ENCODE measurements at regions not wholly inside any gene's neighbourhood (a gene's known extent, or its start where the extent isn't known, plus 50 kb on each side); places are given as distances from the start of the nearest gene placed in this dataset.

GRCh38 chr1:232571523-232571922 lies 58.4 kb downstream of the SIPA1L2 start:
- H3K79me2 ChIP-seq (ENCODE audit: control insufficient read depth in 1 of 2, insufficient read depth in 2 of 2, low read length in 2 of 2), result no peaks in the 10 kb centered on the region
- POLR2A ChIA-PET (ENCODE audit: partially characterized antibody), result no interaction called here

More at GRCh38 chr1:232571523-232571922, 58.4 kb downstream of the SIPA1L2 start:
- no peaks in the 10 kb centered on the region for H4K20me1 ChIP-seq (replicated peaks in 1 of 2; ENCODE audit: control insufficient read depth in 1 of 2, insufficient read depth in 2 of 2, low read length in 2 of 2)
- whole genome bisulfite sequencing, 2 experiments (ENCODE audit: extremely low coverage in 1 of 2, insufficient coverage in 1 of 2, insufficient read length in 1 of 2, insufficient replicate concordance in 2 of 2, low coverage in 1 of 2, low lambda C conversion rate in 2 of 2, missing lambda C conversion rate in 1 of 2), result 78% methylated on average over 5 of the region's 5 CpGs; no CpG with 5 or more reads in 1 of the 2 experiments
- H2BK5ac ChIP-seq (ENCODE audit: low read depth, low read length), result no peak overlapping the region
- H2BK20ac ChIP-seq (ENCODE audit: low read length), result no peak overlapping the region
- CTCF ChIA-PET (ENCODE audit: partially characterized antibody), result interaction anchor here (2.8 kb wide), 1 partner anchor 31 kb away, joined by 10 read pairs; no protein-coding TSS in a partner anchor
- no peaks in the 10 kb centered on the region for H3K27me3 ChIP-seq (replicated peaks in 1 of 4; ENCODE audit: control insufficient read depth in 3 of 4, extremely low read depth in 1 of 4, insufficient read depth in 3 of 4, low read length in 3 of 4)
- H3K27ac ChIP-seq (ENCODE audit: low read depth, low read length), result no peak overlapping the region
- H3K4ac ChIP-seq (replicated peaks; ENCODE audit: insufficient read length, low read depth, low read length), result no peak overlapping the region
- H3K4me3 ChIP-seq (ENCODE audit: extremely low read depth in 1 of 4, insufficient read depth in 2 of 4, low read depth in 3 of 4, low read length in 4 of 4), result no peak overlapping the region
- no peak overlapping the region for H2AK5ac ChIP-seq (ENCODE audit: low read depth, low read length)
- H2AFZ ChIP-seq (ENCODE audit: low read length), result no peak overlapping the region
- no peak overlapping the region for H3K4me2 ChIP-seq (ENCODE audit: insufficient read depth in 1 of 2, low read depth in 2 of 2, low read length in 2 of 2)
- no peak overlapping the region for H2BK120ac ChIP-seq (replicated peaks; ENCODE audit: low read depth, low read length)
- no peak overlapping the region for H4K5ac ChIP-seq (ENCODE audit: insufficient read length, low read depth, low read length)
- FAIRE-seq, result peak; percentile 81
- H3K14ac ChIP-seq (ENCODE audit: insufficient read length), result no peak overlapping the region
- no peak overlapping the region for H2BK12ac ChIP-seq (ENCODE audit: low read depth, low read length)
- TF ChIP-seq TAF7 (optimal IDR thresholded peaks at IDR 0.05; ENCODE audit: borderline replicate concordance, low read depth, low read length) (no peak), RXRA (IDR thresholded peaks at IDR 0.05; ENCODE audit: insufficient read depth, low read depth, low read length) (no peak), ATF2 (IDR thresholded peaks at IDR 0.05; ENCODE audit: low read length) (no peak), SIRT6 (IDR thresholded peaks at IDR 0.05; ENCODE audit: low read length) (no peak), CHD1 (IDR thresholded peaks at IDR 0.05; ENCODE audit: low read depth, low read length) (no peak), TEAD4 (IDR thresholded peaks at IDR 0.05; ENCODE audit: low read depth, low read length) (no peak), USF2 (IDR thresholded peaks at IDR 0.05; ENCODE audit: low read length) (no peak), RFX5 (IDR thresholded peaks at IDR 0.05; ENCODE audit: borderline replicate concordance, low read depth, low read length) (no peak), HDAC2 (IDR thresholded peaks at IDR 0.05; ENCODE audit: borderline replicate concordance in 1 of 2, low read depth in 2 of 2, low read length in 2 of 2) (no peak), SP2 (IDR thresholded peaks at IDR 0.05; ENCODE audit: low read length) (no peak)
- no peak overlapping the region for H3K18ac ChIP-seq (ENCODE audit: extremely low read depth, low read length)
- no peak overlapping the region for H2BK15ac ChIP-seq (ENCODE audit: low read length)
- no peaks in the 10 kb centered on the region for H3K9me3 ChIP-seq (ENCODE audit: insufficient read depth in 2 of 2, low read depth in 1 of 2, low read length in 1 of 2)
- H3K79me1 ChIP-seq (ENCODE audit: low read depth, low read length), result no peaks in the 10 kb centered on the region
- H3K36me3 ChIP-seq (ENCODE audit: control insufficient read depth in 2 of 4, insufficient read depth in 4 of 4, low read length in 3 of 4), result no peaks in the 10 kb centered on the region
- H3K9ac ChIP-seq (replicated peaks in 1 of 4; ENCODE audit: extremely low read depth in 1 of 4, low read depth in 3 of 4, low read length in 3 of 4), result no peak overlapping the region
- no peak for DNase-seq (ENCODE audit: low read depth in 1 of 2, low spot score in 2 of 2)
- H3K23me2 ChIP-seq (ENCODE audit: low read depth, low read length), result no peaks in the 10 kb centered on the region
- H3K56ac ChIP-seq (replicated peaks; ENCODE audit: insufficient read length, low read depth, low read length), result no peak overlapping the region
- peaks cover 0 to 3% (median 0%) of the 10 kb centered on the region in 4 experiments; a peak in 2 of 7 replicates for H3K4me1 ChIP-seq (replicated peaks in 1 of 4; ENCODE audit: control insufficient read depth in 3 of 4, insufficient read depth in 4 of 4, low read length in 3 of 4)
- no peak overlapping the region for H4K8ac ChIP-seq (ENCODE audit: extremely low read depth, insufficient read depth, low read length)
- H4K91ac ChIP-seq (replicated peaks; ENCODE audit: insufficient read length, low read length), result no peak overlapping the region
- no peak overlapping the region for H3K23ac ChIP-seq (ENCODE audit: insufficient read length)

All from H1 (cell line).